Effector CD4-positive, alpha-beta T cell (primary cell): ENCODE measurements at regions not wholly inside any gene's neighbourhood (a gene's known extent, or its start where the extent isn't known, plus 50 kb on each side); places are given as distances from the start of the nearest gene placed in this dataset.
"Not testable (repeated sequence)": the region's sequence is repeated elsewhere in the genome, so short reads cannot be mapped to it uniquely, and the experiment has no call there.

ENCODE experiments used
- DNase-seq: peaks from one replicate; pipeline ENCODE4 v3.0.0-alpha.2; 2020

- no peak for DNase-seq
Observed at GRCh38 chr3:28039829-28040228, 201.6 kb upstream of the CMC1 start.

GRCh38 chr3:28042095-28042635, 199.3 kb upstream of the CMC1 start:
- no peak for DNase-seq

DNA sequence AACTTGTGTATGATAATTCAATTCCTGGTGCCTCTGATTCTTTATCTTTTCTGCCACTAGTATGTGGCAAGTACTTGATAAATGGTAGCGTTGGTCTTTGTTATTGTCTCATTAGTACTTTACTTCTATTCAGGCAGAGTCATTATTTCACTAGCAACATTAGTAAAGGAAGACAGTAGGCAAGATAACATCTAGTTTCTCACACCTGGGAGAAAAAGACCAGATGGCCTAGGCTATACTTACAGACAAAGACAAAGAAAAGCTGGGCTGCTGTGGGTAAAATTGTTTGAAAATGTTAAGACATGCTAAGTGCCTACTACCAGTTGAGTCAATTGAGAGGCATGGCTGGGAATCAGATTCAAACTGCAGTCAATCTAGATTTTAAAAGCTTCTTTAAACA, 198.7 kb upstream of the CMC1 start:
- DNase-seq: no peak

DNA sequence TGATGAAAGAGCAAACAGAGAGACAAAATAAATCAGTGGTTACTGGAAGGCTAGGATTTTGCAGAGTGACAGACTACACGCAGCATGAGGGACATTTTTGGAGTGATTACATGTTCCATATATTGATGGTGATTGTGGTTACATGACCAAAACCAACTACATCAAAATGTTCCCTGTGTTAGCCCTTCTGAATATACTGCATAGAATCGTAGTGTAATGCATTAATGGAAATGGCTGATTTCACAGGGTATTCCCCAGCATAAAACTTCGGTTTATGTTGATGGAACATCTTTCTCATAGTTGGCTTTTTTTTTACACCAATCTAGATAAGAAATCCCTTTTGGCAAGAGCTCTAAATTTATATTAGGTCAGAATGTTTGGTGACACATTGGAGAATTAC, 191.3 kb upstream of the CMC1 start:
- DNase-seq: no peak

- DNase-seq: no peak
Observed at GRCh38 chr3:28050885-28051284, 190.5 kb upstream of the CMC1 start.

DNA sequence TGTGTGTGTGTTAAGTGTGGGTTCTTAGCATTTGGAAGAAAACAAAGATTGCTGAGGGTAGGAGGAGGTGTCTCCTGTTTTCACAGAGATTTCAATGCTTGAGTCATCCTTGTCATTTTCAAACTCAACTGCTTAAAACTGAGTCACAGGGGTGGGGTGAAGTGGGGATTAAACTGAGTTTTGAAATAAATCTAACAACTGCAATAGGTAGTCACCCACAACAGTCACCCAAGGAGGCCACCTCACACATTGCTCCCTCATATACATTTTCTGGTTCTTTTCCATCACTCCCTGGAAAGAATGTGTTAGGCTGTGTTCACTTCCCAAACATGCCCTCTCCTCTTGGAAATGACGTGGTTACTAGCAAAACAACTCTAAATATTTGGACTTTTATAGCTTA, 187.7 kb upstream of the CMC1 start:
- no peak for DNase-seq

DNA sequence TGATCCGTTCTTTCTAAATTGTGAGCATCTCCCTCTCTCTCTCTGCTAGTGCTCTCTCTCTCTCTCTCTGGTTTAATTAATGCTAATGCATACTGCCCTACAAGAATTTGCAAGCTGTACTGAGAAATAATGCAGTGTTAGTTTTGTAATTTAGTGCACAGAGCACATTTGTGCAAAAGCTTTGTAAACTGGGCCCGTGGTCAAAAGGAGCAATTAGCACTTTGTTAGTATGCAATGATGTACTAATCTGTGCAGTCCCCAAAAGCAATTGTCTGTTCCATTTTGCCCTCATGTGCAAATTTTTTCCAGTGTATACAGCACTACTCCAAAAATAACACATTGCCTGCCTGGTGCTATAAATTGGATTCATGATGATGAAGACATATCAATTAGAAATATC, 184.6 kb upstream of the CMC1 start:
- no peak for DNase-seq

DNA sequence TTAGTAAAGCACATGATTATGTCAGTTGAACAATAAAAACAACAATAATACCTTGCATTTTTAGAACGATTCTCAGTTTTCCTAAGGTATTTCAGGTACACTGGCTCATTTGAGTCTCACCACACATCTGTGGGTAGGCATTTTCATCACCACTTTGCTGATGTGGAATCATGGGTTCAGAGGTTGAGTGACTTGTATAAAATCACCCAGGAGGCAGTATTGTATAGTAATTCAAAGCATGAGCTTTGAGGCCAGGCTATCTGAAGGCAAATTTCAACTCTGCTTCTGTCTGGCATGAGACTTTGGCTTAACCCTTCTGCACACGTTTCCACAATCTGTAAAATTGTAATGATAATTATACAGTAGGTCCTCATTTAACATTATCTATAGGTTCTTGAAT, 183.9 kb upstream of the CMC1 start:
- no peak for DNase-seq

DNA sequence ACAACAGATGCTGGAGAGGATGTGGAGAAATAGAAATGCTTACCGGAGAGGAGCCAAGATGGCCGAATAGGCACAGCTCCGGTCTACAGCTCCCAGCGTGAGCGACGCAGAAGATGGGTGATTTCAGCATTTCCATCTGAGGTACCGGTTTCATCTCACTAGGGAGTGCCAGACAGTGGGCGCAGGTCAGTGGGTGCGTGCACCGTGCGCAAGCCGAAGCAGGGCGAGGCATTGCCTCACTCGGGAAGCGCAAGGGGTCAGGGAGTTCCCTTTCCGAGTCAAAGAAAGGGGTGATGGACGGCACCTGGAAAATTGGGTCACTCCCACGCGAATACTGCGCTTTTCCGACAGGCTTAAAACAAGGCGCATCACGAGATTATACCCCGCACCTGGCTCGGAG, 182.2 kb upstream of the CMC1 start:
- DNase-seq: not testable (repeated sequence)

DNA sequence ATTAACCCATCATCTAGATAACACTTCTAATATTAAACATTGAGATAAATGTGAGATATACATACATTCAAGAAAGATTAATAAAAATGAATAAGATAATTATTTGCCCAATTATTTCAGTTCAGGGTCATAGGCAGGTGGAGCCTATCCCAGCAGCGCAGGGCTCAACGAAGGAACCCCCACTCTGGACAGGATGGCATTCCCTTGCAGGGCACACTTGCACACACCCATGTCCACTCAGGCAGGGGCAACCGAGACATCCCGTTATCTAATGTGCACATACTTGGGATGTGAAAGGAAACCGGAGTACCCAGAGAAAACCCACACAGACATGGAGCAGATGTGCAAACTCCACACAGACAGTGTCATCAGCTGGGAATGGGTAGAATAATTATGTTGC, 175.4 kb upstream of the CMC1 start:
- DNase-seq: no peak

DNA sequence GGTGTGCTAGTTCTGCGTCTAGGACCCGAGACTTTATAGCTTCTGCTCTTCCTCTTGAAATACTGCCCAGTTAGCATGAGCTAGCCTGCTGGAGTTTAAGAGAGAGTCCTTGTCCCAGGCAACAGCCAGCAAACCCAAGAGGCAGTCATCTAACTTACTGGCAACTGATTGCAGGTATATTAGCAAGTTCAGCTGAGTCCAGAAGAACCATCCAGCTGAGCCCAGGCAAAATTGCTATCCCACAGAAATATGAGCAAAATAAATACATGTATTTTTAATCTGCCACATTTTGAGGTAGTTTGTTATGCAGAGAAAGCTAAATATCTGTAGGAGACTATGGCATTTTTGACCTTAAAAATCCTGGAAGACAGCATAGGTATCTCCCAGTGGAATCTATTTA, 174.4 kb upstream of the CMC1 start:
- DNase-seq: no peak

GRCh38 chr3:28068342-28068741, 173.1 kb upstream of the CMC1 start:
- no peak for DNase-seq

DNA sequence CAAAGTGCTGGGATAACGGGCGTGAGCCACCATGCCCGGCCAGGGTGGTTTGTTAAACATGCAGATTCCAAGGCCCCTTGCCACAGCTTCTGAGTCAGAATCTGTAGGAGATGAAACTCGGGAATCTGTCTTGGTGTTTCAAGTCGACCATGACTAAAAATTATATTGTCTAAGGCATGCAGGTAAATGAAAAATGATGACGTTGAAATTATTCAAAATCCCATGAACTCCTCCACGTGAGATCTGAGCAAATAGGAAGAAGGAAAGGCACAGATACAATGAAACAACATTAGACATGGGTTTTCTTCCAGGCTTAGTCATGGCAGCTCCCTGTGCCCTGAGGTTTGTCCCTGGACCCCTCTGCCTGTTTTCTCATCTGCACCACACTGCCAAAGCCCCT, 172.0 kb upstream of the CMC1 start:
- DNase-seq: no peak

GRCh38 chr3:28076246-28076645, 165.2 kb upstream of the CMC1 start:
- DNase-seq: no peak

DNA sequence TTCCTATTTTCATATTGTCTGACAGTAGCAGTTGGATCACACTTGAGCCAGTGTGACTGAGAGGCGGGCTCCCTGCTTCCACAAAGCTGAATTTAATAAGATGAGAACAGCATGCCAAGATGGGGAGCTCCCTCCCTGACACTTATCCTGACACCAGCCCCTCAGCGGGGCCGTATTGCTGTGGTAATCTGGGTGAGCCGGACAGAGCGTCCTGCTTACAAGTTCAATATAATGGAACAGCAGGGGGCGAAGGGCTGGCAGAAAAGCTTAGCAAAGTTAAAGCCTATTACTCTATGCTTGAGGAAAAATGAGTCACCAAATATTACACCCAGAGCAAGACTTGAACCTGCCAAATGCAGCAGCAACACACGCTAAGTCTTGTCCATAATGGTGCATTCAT, 163.8 kb upstream of the CMC1 start:
- no peak for DNase-seq

- DNase-seq: no peak
Observed at GRCh38 chr3:28078536-28078935, 162.9 kb upstream of the CMC1 start.

DNA sequence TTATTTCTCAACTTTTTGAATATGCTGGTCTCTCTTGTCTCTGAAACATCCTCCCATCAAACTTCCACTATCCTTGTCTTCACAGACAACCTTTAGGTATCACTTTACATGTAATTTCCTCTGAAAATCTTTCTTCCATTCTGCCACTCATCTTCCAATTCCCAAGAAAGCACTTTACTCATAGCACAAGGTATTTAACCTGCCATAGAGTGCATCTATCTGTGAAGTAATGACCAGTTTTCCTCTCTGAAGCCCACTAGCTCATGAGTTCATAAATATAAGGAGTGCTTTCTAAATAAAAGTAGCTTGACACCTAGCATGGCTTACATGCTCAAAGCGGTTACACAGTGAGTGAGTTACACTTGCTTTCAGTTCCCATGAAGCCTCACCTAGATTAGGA, 160.7 kb upstream of the CMC1 start:
- no peak for DNase-seq

DNA sequence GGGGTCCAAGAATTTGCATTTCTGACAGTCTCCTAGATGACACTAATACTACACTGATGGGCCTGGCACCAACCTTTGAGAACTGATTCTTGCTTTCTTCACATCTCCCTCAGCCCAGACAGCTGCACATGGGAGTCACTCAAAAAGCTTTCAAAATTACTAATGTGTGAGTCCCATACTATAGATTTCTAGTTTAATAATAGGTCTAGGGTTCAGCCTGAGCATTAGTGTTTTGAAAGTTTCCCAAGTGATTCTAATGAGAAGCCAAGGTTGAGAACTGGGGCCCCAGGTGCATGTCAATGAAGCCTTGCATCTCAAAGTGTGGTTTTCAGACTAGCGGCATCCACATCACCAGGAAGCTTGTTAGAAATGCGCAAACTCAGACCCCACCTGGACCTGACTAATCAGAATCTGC, 159.9 kb upstream of the CMC1 start:
- DNase-seq: no peak

- DNase-seq: no peak
Observed at GRCh38 chr3:28087591-28087990, 153.8 kb upstream of the CMC1 start.

DNA sequence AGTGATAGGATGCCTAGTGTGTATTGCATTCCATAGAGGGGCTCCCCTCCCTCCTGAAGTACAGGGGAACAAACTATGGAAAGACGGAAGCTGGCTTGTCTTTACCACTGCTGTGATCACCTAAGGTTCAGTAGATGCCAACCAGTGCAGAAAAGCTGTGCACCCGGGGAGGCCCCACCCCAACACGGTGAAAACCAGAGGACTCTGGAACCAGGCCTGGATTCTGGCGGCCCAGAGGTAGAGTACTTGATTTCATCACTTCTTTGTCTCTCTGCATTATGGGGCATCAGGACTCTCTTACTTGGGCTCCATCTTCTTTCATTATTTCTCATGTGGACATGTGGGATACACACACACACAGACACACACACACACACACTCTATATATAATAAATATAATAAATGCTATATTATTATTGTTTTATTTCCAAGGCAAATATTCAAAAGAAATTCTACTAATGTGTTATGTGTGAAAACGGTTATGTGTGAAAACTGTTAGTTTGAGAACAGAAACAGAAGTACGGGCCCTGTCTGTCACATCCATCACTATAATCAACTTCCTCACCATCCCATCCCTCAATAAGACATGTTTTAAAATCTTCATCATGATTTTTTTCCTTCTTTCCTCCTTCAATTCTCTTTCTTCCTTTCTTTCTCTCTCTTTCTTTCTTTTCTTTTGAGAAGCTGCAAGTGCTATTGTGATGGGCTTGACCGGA, 152.4 kb upstream of the CMC1 start:
- no peak for DNase-seq

DNA sequence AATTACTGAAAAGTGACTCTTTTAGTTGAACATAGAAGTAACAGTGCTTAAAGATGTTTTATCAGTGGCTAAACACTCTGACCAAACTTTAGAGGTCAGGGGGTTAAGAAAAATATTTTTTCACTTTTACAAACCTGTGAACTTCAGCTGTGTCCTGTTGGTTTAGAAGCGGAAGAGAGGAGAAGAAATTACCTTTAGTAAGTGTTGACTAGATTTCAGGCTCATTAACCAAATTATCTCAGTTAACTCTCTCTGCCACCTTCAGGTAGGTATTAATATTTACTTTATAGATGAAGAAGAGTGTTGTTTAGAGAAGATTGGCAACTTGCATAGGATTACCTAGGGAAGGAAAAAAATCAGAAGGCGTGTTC, 151.9 kb upstream of the CMC1 start:
- DNase-seq: no peak

DNA sequence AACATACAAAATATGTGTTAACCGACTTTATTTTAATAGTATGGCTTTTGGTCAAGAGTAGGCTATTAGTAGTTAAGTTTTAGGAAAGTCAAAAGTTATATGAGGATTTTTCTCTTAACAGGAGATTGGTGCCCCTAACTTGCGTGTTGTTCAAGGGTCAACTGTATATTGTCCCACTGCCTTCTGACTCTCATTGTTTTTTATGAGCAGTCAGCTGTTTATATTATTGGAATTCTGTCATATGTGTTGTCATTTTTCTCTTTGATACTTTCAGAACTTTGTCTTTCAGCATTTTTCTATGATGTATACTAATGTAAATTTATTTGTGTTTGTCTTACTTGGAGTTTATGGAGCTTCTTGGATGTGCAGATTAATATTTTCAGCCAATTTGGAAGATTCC, 142.1 kb upstream of the CMC1 start:
- no peak for DNase-seq

DNA sequence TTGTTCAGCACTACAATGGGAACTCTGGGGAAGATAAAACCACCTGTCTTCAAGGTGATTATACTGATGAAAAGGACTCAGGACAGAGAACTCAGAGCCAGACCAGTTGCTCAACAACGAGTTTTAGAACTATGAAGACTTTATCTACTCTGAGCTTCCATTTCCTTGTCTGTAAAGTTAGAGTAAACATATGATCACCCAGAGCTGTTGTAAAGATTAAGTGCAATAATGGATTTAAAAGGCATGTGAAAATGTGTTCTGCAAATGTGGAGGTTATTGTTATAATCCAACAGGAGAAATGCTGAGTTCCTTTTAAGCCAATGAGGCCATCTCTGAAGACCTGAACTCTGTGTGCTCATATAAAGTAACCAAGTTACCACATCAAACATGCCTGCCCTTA, 139.7 kb upstream of the CMC1 start:
- DNase-seq: no peak

- DNase-seq: no peak
Observed at GRCh38 chr3:28103861-28104260, 137.6 kb upstream of the CMC1 start.

DNA sequence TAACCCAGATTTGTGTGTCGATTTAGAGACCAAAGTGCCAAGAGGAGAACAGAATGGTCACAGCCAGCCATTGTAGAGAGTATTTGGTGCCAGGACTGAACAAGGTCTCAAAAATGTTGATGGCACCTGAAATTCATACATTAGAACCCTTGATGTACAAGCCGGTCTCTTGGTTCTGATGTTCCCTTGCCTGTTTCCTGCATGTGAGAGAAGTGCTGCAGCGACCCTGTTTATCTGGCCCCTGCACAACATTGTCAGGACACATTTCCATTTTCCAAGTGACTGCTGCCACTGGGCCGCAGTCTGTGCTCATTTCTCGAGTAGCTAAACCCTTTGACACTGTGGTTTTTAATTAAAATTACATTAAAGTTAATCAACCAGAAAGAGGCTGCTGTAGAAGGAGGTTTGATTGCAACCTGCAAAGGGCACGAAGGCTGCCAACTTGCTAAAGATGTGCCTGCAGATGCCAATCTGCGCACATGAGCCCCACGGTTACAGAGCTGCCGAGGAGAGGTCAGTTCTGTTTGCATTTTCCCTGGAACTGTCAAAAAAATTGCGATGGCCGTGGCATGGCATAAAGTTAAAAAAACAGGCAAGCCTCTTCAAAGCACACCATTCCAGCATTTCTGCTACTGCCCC, 136.4 kb upstream of the CMC1 start:
- DNase-seq: no peak
